GM23248 (cell line): ENCODE measurements at regions not wholly inside any gene's neighbourhood (a gene's known extent, or its start where the extent isn't known, plus 50 kb on each side); places are given as distances from the start of the nearest gene placed in this dataset.

Experiments used
- EZH2 ChIP-seq: fragments of 200-600 bp; sonication (generic); IDR thresholded peaks from 2 replicates; pipeline ENCODE4 v1.6.1; 2018; ENCODE audit warnings: antibody characterized with exemption, mild to moderate bottlenecking; ENCODE audit not compliant: insufficient read depth, poor library complexity, severe bottlenecking
- EZH2phosphoT487 ChIP-seq: fragments of 200-600 bp; sonication (generic); IDR thresholded peaks from 2 replicates; pipeline ENCODE4 v1.6.1; 2018; ENCODE audit warnings: antibody characterized with exemption, moderate library complexity, mild to moderate bottlenecking, low read depth; ENCODE audit not compliant: insufficient read depth

- TF ChIP-seq EZH2, result no peak
- no peak for TF ChIP-seq EZH2phosphoT487
Observed at GRCh38 chr11:112616327-112617097, 344.7 kb upstream of the NCAM1 start.
